Uterus (tissue), 2 donors: ENCODE measurements at regions not wholly inside any gene's neighbourhood (a gene's known extent, or its start where the extent isn't known, plus 50 kb on each side); places are given as distances from the start of the nearest gene placed in this dataset.

Experiments
- CTCF ChIP-seq, 4 experiments: fragments of 200-600 bp in 2 of 4; fragments of 450-650 bp in 2 of 4; sonication (generic) in 2 of 4; IDR thresholded peaks; one replicate each; pipeline ENCODE4 v1.5.1; 2016 to 2019; ENCODE audit warnings: antibody characterized with exemption in 4 of 4, mild to moderate bottlenecking in 2 of 4, moderate library complexity in 1 of 4
- POLR2A ChIP-seq, 2 donors: fragments of 450-650 bp; IDR thresholded peaks; one replicate each; pipeline ENCODE4 v1.6.1; 2016; ENCODE audit warnings: antibody characterized with exemption in 2 of 2, mild to moderate bottlenecking in 1 of 2, moderate library complexity in 1 of 2

GRCh38 chr3:176321099-176321498 is 876.2 kb downstream of the TBL1XR1 start:
- TF ChIP-seq CTCF (IDR thresholded peaks at IDR 0.05) (no peak), POLR2A (IDR thresholded peaks at IDR 0.05) (no peak)
